ENCODE measurements at regions not wholly inside any gene's neighbourhood (a gene's known extent, or its start where the extent isn't known, plus 50 kb on each side); places are given as distances from the start of the nearest gene placed in this dataset.

- Mint-ChIP-seq H3K9me3 (peaks cover 0 to 22% (median 10%) of the 10 kb centered on the region in 11 donors), H3K27ac (no peak overlapping the region), H3K4me1 (no peaks in the 10 kb centered on the region), H3K27me3 (no peaks in the 10 kb centered on the region), H3K36me3 (peaks cover 0 to 8% (median 0%) of the 10 kb centered on the region in 5 donors), H3K4me3 (no peak overlapping the region)
- intact Hi-C loops (cut with micrococcal nuclease), result no loop called here
- H3K4me1 ChIP-seq (ENCODE audit: control insufficient read depth in 2 of 2, insufficient read depth in 2 of 2, low read length in 2 of 2), result no peaks in the 10 kb centered on the region
- no peak overlapping the region for H3K4me3 ChIP-seq (ENCODE audit: low read length)
- peaks cover 0 to 4% (median 0%) of the 10 kb centered on the region in 3 experiments for H3K9me3 ChIP-seq (ENCODE audit: control insufficient read depth in 2 of 3, low read length in 3 of 3)
- ChIA-PET CTCF (no interaction called here), POLR2A (no interaction called here)
- no peak overlapping the region for H3K27ac ChIP-seq (ENCODE audit: low read depth, low read length)
- DNase-seq (no peak), ATAC-seq (no peak)
- no peaks in the 10 kb centered on the region for H3K36me3 ChIP-seq (ENCODE audit: control insufficient read depth in 2 of 3, insufficient read depth in 3 of 3, low read length in 3 of 3)
- H3K27me3 ChIP-seq (ENCODE audit: control insufficient read depth in 2 of 2, insufficient read depth in 2 of 2, low read length in 2 of 2), result no peaks in the 10 kb centered on the region
These were observed 1020.0 kb upstream of the SLC10A2 start for GRCh38 chr13:104086210-104086609.

DNA sequence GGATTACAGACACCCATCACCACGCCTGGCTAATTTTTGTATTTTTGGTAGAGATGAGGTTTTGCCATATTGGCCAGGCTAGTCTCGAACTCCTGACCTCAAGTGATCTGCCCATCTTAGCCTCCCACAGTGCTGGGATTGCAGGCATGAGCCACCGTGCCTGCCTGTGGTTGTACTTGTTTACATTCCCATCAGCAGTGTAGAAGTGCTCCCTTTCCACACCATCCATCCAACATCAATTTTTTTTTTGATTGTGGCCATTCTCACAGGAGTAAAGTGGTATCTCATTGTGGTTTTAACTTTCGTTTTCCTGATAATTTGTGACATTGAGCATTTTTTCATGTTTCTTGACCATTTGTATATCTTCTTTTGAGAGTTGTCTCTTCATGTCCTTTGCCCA is 1019.4 kb upstream of the SLC10A2 start:
- Mint-ChIP-seq H3K9me3 (peaks cover 0 to 22% (median 10%) of the 10 kb centered on the region in 11 donors), H3K27me3 (no peaks in the 10 kb centered on the region), H3K4me1 (no peaks in the 10 kb centered on the region), H3K36me3 (peaks cover 0 to 8% (median 0%) of the 10 kb centered on the region in 5 donors), H3K4me3 (no peak overlapping the region), H3K27ac (no peak overlapping the region)
- POLR2A ChIA-PET, result no interaction called here
- Histone ChIP-seq H3K27me3 (ENCODE audit: control insufficient read depth in 2 of 2, insufficient read depth in 2 of 2, low read length in 2 of 2) (no peaks in the 10 kb centered on the region), H3K4me1 (ENCODE audit: control insufficient read depth in 2 of 2, insufficient read depth in 2 of 2, low read length in 2 of 2) (no peaks in the 10 kb centered on the region), H3K9me3 (ENCODE audit: control insufficient read depth in 2 of 3, low read length in 3 of 3) (peaks cover 0 to 4% (median 0%) of the 10 kb centered on the region in 3 experiments), H3K36me3 (ENCODE audit: control insufficient read depth in 2 of 3, insufficient read depth in 3 of 3, low read length in 3 of 3) (no peaks in the 10 kb centered on the region), H3K4me3 (ENCODE audit: low read length) (no peak overlapping the region), H3K27ac (ENCODE audit: low read depth, low read length) (no peak overlapping the region)
- intact Hi-C loops (cut with micrococcal nuclease), result no loop called here
- CTCF ChIA-PET, result no interaction called here
- ATAC-seq (no peak), DNase-seq (no peak)

GRCh38 chr13:104074326-104074725 is 1008.1 kb upstream of the SLC10A2 start:
- ChIA-PET CTCF (no interaction called here), POLR2A (no interaction called here)
- Mint-ChIP-seq H3K4me3 (no peak overlapping the region), H3K27me3 (no peaks in the 10 kb centered on the region), H3K36me3 (no peaks in the 10 kb centered on the region), H3K4me1 (no peaks in the 10 kb centered on the region), H3K9me3 (peaks cover 0 to 13% (median 5%) of the 10 kb centered on the region in 11 donors), H3K27ac (no peak overlapping the region)
- intact Hi-C loops (cut with micrococcal nuclease), result no loop called here
- H3K9me3 ChIP-seq (ENCODE audit: control insufficient read depth in 2 of 3, low read length in 3 of 3), result no peaks in the 10 kb centered on the region
- H3K27me3 ChIP-seq (ENCODE audit: control insufficient read depth in 2 of 2, insufficient read depth in 2 of 2, low read length in 2 of 2), result no peaks in the 10 kb centered on the region
- no peak for DNase-seq
- H3K4me1 ChIP-seq (ENCODE audit: control insufficient read depth in 2 of 2, insufficient read depth in 2 of 2, low read length in 2 of 2), result no peaks in the 10 kb centered on the region
- ATAC-seq, result no peak
- H3K27ac ChIP-seq (ENCODE audit: low read depth, low read length), result no peak overlapping the region
- no peaks in the 10 kb centered on the region for H3K36me3 ChIP-seq (ENCODE audit: control insufficient read depth in 2 of 3, insufficient read depth in 3 of 3, low read length in 3 of 3)
- H3K4me3 ChIP-seq (ENCODE audit: low read length), result no peak overlapping the region

DNA sequence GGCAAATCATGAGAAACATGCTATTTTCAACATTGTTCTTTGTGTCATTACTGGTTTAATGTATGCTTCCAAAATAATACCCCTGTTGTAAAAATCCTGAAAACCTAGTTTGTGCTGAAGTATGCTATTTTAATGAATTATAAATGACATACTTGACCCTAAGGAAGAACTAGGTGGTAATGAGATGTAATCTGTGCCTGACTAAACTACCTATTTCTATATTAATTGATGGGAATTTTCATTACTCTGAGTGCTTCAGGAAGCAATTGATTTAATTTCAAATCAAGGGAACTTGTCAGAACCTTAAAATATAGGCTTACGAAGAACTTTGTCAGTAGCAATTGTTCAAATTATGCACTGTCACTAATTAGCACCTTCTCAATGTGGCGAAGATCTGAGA is 1005.6 kb upstream of the SLC10A2 start:
- no peak overlapping the region for H3K27ac Mint-ChIP-seq
- no peaks in the 10 kb centered on the region for H3K4me1 ChIP-seq (ENCODE audit: control insufficient read depth in 2 of 2, insufficient read depth in 2 of 2, low read length in 2 of 2)
- H3K27me3 ChIP-seq (ENCODE audit: control insufficient read depth in 2 of 2, insufficient read depth in 2 of 2, low read length in 2 of 2), result no peaks in the 10 kb centered on the region
- no peak overlapping the region for H3K4me3 ChIP-seq (ENCODE audit: low read length)
- ATAC-seq, result no peak
- no peak overlapping the region for H3K4me3 Mint-ChIP-seq
- no peaks in the 10 kb centered on the region for H3K27me3 Mint-ChIP-seq
- H3K27ac ChIP-seq (ENCODE audit: low read depth, low read length), result no peak overlapping the region
- CTCF ChIA-PET, result no interaction called here
- no peaks in the 10 kb centered on the region for H3K36me3 ChIP-seq (ENCODE audit: control insufficient read depth in 2 of 3, insufficient read depth in 3 of 3, low read length in 3 of 3)
- H3K4me1 Mint-ChIP-seq, result no peaks in the 10 kb centered on the region
- no peaks in the 10 kb centered on the region for H3K9me3 ChIP-seq (ENCODE audit: control insufficient read depth in 2 of 3, low read length in 3 of 3)
- no peak for DNase-seq
- intact Hi-C loops (cut with micrococcal nuclease), result no loop called here
- POLR2A ChIA-PET, result no interaction called here
- peaks cover 0 to 6% (median 2%) of the 10 kb centered on the region in 11 donors for H3K9me3 Mint-ChIP-seq
- H3K36me3 Mint-ChIP-seq, result no peaks in the 10 kb centered on the region

GRCh38 chr13:104065328-104065727 is 999.1 kb upstream of the SLC10A2 start:
- Mint-ChIP-seq H3K36me3 (no peaks in the 10 kb centered on the region), H3K9me3 (peaks cover 2 to 13% (median 4%) of the 10 kb centered on the region in 11 donors), H3K27me3 (no peaks in the 10 kb centered on the region), H3K4me1 (no peaks in the 10 kb centered on the region), H3K4me3 (no peak overlapping the region), H3K27ac (no peak overlapping the region)
- ChIA-PET CTCF (no interaction called here), POLR2A (no interaction called here)
- intact Hi-C loops (cut with micrococcal nuclease), result no loop called here
- ATAC-seq (no peak), DNase-seq (no peak)
- Histone ChIP-seq H3K36me3 (ENCODE audit: control insufficient read depth in 2 of 3, insufficient read depth in 3 of 3, low read length in 3 of 3) (no peaks in the 10 kb centered on the region), H3K27me3 (ENCODE audit: control insufficient read depth in 2 of 2, insufficient read depth in 2 of 2, low read length in 2 of 2) (no peaks in the 10 kb centered on the region), H3K4me1 (ENCODE audit: control insufficient read depth in 2 of 2, insufficient read depth in 2 of 2, low read length in 2 of 2) (no peaks in the 10 kb centered on the region), H3K27ac (ENCODE audit: low read depth, low read length) (no peak overlapping the region), H3K4me3 (ENCODE audit: low read length) (no peak overlapping the region), H3K9me3 (ENCODE audit: control insufficient read depth in 2 of 3, low read length in 3 of 3) (no peaks in the 10 kb centered on the region)

DNA sequence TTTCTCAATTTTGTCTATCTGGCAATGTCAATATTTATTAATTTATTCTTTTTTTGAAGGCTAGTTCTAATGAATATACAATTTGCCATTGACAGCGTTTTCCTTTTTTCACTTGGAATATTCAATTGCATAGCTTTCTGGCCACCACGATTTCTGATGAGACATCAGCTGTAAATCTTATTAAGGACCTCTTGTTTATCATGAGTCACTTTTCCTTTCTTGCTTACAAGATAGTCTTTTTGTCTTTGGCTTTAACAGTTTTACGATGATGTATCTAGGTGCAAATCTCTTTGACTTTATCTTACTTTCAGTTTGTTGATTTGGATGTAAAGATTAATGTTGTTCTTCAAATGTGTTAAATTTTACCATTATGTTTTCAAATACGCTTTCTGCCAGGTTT is 991.6 kb upstream of the SLC10A2 start:
- Mint-ChIP-seq H3K27ac (no peak overlapping the region), H3K4me3 (no peak overlapping the region), H3K36me3 (no peaks in the 10 kb centered on the region), H3K4me1 (no peaks in the 10 kb centered on the region), H3K9me3 (peaks cover 0 to 21% (median 9%) of the 10 kb centered on the region in 11 donors), H3K27me3 (no peaks in the 10 kb centered on the region)
- intact Hi-C loops (cut with micrococcal nuclease), result no loop called here
- Histone ChIP-seq H3K27me3 (ENCODE audit: control insufficient read depth in 2 of 2, insufficient read depth in 2 of 2, low read length in 2 of 2) (no peaks in the 10 kb centered on the region), H3K4me3 (ENCODE audit: low read length) (no peak overlapping the region), H3K9me3 (ENCODE audit: control insufficient read depth in 2 of 3, low read length in 3 of 3) (no peaks in the 10 kb centered on the region), H3K36me3 (ENCODE audit: control insufficient read depth in 2 of 3, insufficient read depth in 3 of 3, low read length in 3 of 3) (no peaks in the 10 kb centered on the region), H3K27ac (ENCODE audit: low read depth, low read length) (no peak overlapping the region), H3K4me1 (ENCODE audit: control insufficient read depth in 2 of 2, insufficient read depth in 2 of 2, low read length in 2 of 2) (no peaks in the 10 kb centered on the region)
- ChIA-PET CTCF (no interaction called here), POLR2A (no interaction called here)
- DNase-seq (no peak), ATAC-seq (no peak)

DNA sequence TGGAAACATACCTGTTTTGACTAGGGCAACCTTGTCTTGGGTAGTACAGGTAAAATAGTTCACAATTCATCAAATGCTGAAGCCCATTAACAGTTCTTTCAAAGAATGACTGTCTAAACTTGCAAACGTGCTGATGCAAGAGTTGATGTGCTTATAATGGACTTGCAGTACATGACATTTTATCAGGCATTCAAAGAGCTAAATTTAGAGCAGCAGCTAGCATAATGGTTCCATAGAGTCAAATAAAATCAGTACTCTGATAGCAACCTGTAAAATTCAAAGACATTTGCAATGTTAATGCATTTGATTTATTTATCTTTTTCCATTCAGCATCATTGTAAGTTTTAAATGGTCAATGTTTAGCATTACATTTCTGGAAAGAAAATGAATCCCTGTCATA is 979.7 kb upstream of the SLC10A2 start:
- Histone ChIP-seq H3K27ac (ENCODE audit: low read depth, low read length) (no peak overlapping the region), H3K4me1 (ENCODE audit: control insufficient read depth in 2 of 2, insufficient read depth in 2 of 2, low read length in 2 of 2) (no peaks in the 10 kb centered on the region), H3K36me3 (ENCODE audit: control insufficient read depth in 2 of 3, insufficient read depth in 3 of 3, low read length in 3 of 3) (no peaks in the 10 kb centered on the region), H3K4me3 (ENCODE audit: low read length) (no peak overlapping the region), H3K27me3 (ENCODE audit: control insufficient read depth in 2 of 2, insufficient read depth in 2 of 2, low read length in 2 of 2) (no peaks in the 10 kb centered on the region), H3K9me3 (ENCODE audit: control insufficient read depth in 2 of 3, low read length in 3 of 3) (no peaks in the 10 kb centered on the region)
- CTCF ChIA-PET, result no interaction called here
- POLR2A ChIA-PET, result no interaction called here
- Mint-ChIP-seq H3K36me3 (no peaks in the 10 kb centered on the region), H3K27me3 (no peaks in the 10 kb centered on the region), H3K4me1 (no peaks in the 10 kb centered on the region), H3K27ac (no peak overlapping the region), H3K9me3 (peaks cover 0 to 22% (median 6%) of the 10 kb centered on the region in 11 donors), H3K4me3 (no peak overlapping the region)
- ATAC-seq, result no peak
- DNase-seq, result no peak
- intact Hi-C loops (cut with micrococcal nuclease), result no loop called here
